ENCODE measurements at regions not wholly inside any gene's neighbourhood (a gene's known extent, or its start where the extent isn't known, plus 50 kb on each side); places are given as distances from the start of the nearest gene placed in this dataset.

- TF ChIP-seq CEBPZ (IDR thresholded peaks at IDR 0.05; ENCODE audit: low read depth, low read length): no peak
- TF ChIP-seq YY1 (IDR thresholded peaks at IDR 0.05; ENCODE audit: low read depth, low read length): no peak
- no peak for TF ChIP-seq ELK1 (IDR thresholded peaks at IDR 0.05; ENCODE audit: low read depth, low read length)
- no peak for TF ChIP-seq CTCF (IDR thresholded peaks at IDR 0.05 in 2 of 3, conservative IDR thresholded peaks at IDR 0.05 in 1 of 3; ENCODE audit: control insufficient read depth in 2 of 3, extremely low read depth in 1 of 3, insufficient read depth in 1 of 3, low read depth in 3 of 3, low read length in 3 of 3)
- no peak for TF ChIP-seq POU2F2 (IDR thresholded peaks at IDR 0.05; ENCODE audit: borderline replicate concordance, low read depth, low read length)
- no peak for TF ChIP-seq IKZF2 (IDR thresholded peaks at IDR 0.05)
- no peak for TF ChIP-seq REST (IDR thresholded peaks at IDR 0.05; ENCODE audit: low read depth, low read length)
- TF ChIP-seq POLR2AphosphoS5 (IDR thresholded peaks at IDR 0.05; ENCODE audit: low read length): no peak
- no peak for TF ChIP-seq POLR2AphosphoS2 (IDR thresholded peaks at IDR 0.05; ENCODE audit: low read depth, low read length)
Measured at GRCh38 chr1:55839221-55839620, 624.1 kb upstream of the USP24 start.
